IMR-90 (cell line): ENCODE measurements at regions not wholly inside any gene's neighbourhood (a gene's known extent, or its start where the extent isn't known, plus 50 kb on each side); places are given as distances from the start of the nearest gene placed in this dataset.

Source experiments
- ATAC-seq: fragments of 200-7000 bp; cut with Tn5 transposase; 2 replicates; pipeline ENCODE4 v1.9.1; 2020; ENCODE audit warnings: low read depth, mild to moderate bottlenecking, moderate library complexity
- BruUV-seq: library from RNA; stranded (reverse); fragments of 400-500 nt; replicated peaks from 2 replicates; lab custom pipeline; 2021; lab: Mats Ljungman, UMichigan
- CTCF ChIA-PET: fragments of 300-600 bp; formaldehyde crosslinking; extraction: SDS; loops from one replicate; lab custom pipeline; 2021; ENCODE audit warnings: antibody characterized with exemption; lab: Yijun Ruan, JAX
- POLR2A ChIA-PET: fragments of 300-600 bp; sonication (Branson Sonifier 250); formaldehyde crosslinking; loops from one replicate; lab custom pipeline; 2022; ENCODE audit warnings: antibody characterized with exemption; ENCODE audit not compliant: unreplicated experiment; lab: Charles Lee
- DNase-seq: peaks from one replicate; pipeline ENCODE4 v3.0.0; 2013
- H2AFZ ChIP-seq: replicated peaks from 2 replicates; pipeline ENCODE3; 2013; ENCODE audit warnings: low read length, mild to moderate bottlenecking; ENCODE audit not compliant: poor library complexity
- H2AK5ac ChIP-seq: 2 replicates; pipeline ENCODE4 v1.6.1; 2013; ENCODE audit warnings: low read depth, low read length, inconsistent platforms
- H2AK9ac ChIP-seq: replicated peaks from 2 replicates; pipeline ENCODE3; 2013; ENCODE audit warnings: mild to moderate bottlenecking, low read depth, low read length, moderate library complexity; ENCODE audit not compliant: poor library complexity
- H2BK120ac ChIP-seq: 2 replicates; pipeline ENCODE4 v1.6.1; 2013; ENCODE audit warnings: low read depth, low read length, inconsistent platforms
- H2BK15ac ChIP-seq: 3 replicates; pipeline ENCODE4 v1.6.1; 2013; ENCODE audit warnings: low read depth, low read length, inconsistent platforms
- H2BK20ac ChIP-seq: 2 replicates; pipeline ENCODE4 v1.6.1; 2013; ENCODE audit warnings: low read depth, mild to moderate bottlenecking, inconsistent platforms, low read length, moderate library complexity
- H2BK5ac ChIP-seq: 2 replicates; pipeline ENCODE4 v1.6.1; 2013; ENCODE audit warnings: mild to moderate bottlenecking, low read depth, low read length, inconsistent platforms; ENCODE audit not compliant: poor library complexity, severe bottlenecking
- H3K14ac ChIP-seq: replicated peaks from 2 replicates; pipeline ENCODE4 v1.6.1; 2013; ENCODE audit warnings: low read depth, low read length, inconsistent platforms
- H3K18ac ChIP-seq: 2 replicates; pipeline ENCODE4 v1.6.1; 2013; ENCODE audit warnings: low read depth, low read length, control low read depth
- H3K23ac ChIP-seq: 2 replicates; pipeline ENCODE4 v1.6.1; 2013; ENCODE audit warnings: low read depth, low read length, inconsistent platforms
- H3K27ac ChIP-seq: 2 replicates; pipeline ENCODE4 v1.5.1; 2013; ENCODE audit warnings: mild to moderate bottlenecking, control low read depth, low read length; ENCODE audit not compliant: insufficient read depth
- H3K27me3 ChIP-seq: 2 replicates; pipeline ENCODE4 v1.6.1; 2013; ENCODE audit warnings: low read length; ENCODE audit not compliant: control insufficient read depth, insufficient read depth
- H3K36me3 ChIP-seq: 2 replicates; pipeline ENCODE4 v1.6.1; 2013; ENCODE audit warnings: low read length, mixed read lengths; ENCODE audit not compliant: control insufficient read depth, insufficient read depth
- H3K4ac ChIP-seq: 2 replicates; pipeline ENCODE4 v1.6.1; 2013; ENCODE audit warnings: low read depth, low read length, inconsistent platforms
- H3K4me1 ChIP-seq: 2 replicates; pipeline ENCODE4 v1.6.1; 2013; ENCODE audit warnings: low read length, mixed read lengths; ENCODE audit not compliant: control insufficient read depth, insufficient read depth
- H3K4me2 ChIP-seq: 2 replicates; pipeline ENCODE4 v1.6.1; 2013; ENCODE audit warnings: low read depth, mild to moderate bottlenecking, control low read depth, low read length, moderate library complexity
- H3K4me3 ChIP-seq: 2 replicates; pipeline ENCODE4 v1.5.1; 2013; ENCODE audit warnings: low read depth, mild to moderate bottlenecking, control low read depth, low read length, moderate library complexity; ENCODE audit not compliant: insufficient read depth
- H3K56ac ChIP-seq: 2 replicates; pipeline ENCODE4 v1.6.1; 2013; ENCODE audit warnings: low read length, inconsistent platforms; ENCODE audit not compliant: insufficient read depth; ENCODE audit errors: extremely low read depth
- H3K79me1 ChIP-seq, 2 experiments: 2 replicates each; pipeline ENCODE4 v1.6.1; 2013; ENCODE audit warnings: low read length in 2 of 2, inconsistent platforms in 1 of 2, low read depth in 1 of 2
- H3K9ac ChIP-seq: 2 replicates; pipeline ENCODE4 v1.6.1; 2013; ENCODE audit warnings: low read depth, low read length, control low read depth
- H3K9me1 ChIP-seq: 2 replicates; pipeline ENCODE4 v1.6.1; 2013; ENCODE audit warnings: low read length, inconsistent platforms; ENCODE audit not compliant: insufficient read depth
- H3K9me3 ChIP-seq: 2 replicates; pipeline ENCODE4 v1.6.1; 2013; ENCODE audit warnings: low read length; ENCODE audit not compliant: control insufficient read depth, insufficient read depth
- H4K20me1 ChIP-seq: 2 replicates; pipeline ENCODE4 v1.6.1; 2013; ENCODE audit warnings: low read length, inconsistent platforms; ENCODE audit not compliant: insufficient read depth
- H4K5ac ChIP-seq: 2 replicates; pipeline ENCODE4 v1.6.1; 2013; ENCODE audit warnings: mild to moderate bottlenecking, low read depth, low read length, control low read depth
- H4K8ac ChIP-seq, 2 experiments: 2 replicates each; pipeline ENCODE4 v1.6.1; 2013; ENCODE audit warnings: low read depth in 2 of 2, low read length in 2 of 2, control low read depth in 1 of 2, inconsistent platforms in 1 of 2
- H4K91ac ChIP-seq: 2 replicates; pipeline ENCODE4 v1.6.1; 2013; ENCODE audit warnings: low read depth, low read length, inconsistent platforms; ENCODE audit not compliant: insufficient read depth
- BHLHE40 ChIP-seq: fragments of 150-350 bp; IDR thresholded peaks from 2 replicates; pipeline ENCODE4 v1.6.1; 2016; ENCODE audit warnings: mild to moderate bottlenecking, low read depth, low read length
- CEBPB ChIP-seq: IDR thresholded peaks from 2 replicates; pipeline ENCODE4 v1.6.1; 2012; ENCODE audit warnings: low read depth, low read length, improper control_type of control experiment
- CHD1 ChIP-seq: IDR thresholded peaks from 2 replicates; pipeline ENCODE4 v1.6.1; 2012; ENCODE audit warnings: low read depth, low read length, improper control_type of control experiment
- FOS ChIP-seq: fragments of 150-350 bp; IDR thresholded peaks from 2 replicates; pipeline ENCODE4 v1.6.1; 2016; ENCODE audit warnings: low read depth, low read length
- MAFK ChIP-seq: IDR thresholded peaks from 2 replicates; pipeline ENCODE4 v1.6.1; 2012; ENCODE audit warnings: low read depth, low read length, improper control_type of control experiment
- MAZ ChIP-seq: IDR thresholded peaks from 2 replicates; pipeline ENCODE4 v1.6.1; 2012; ENCODE audit warnings: low read depth, mild to moderate bottlenecking, low read length, improper control_type of control experiment, moderate library complexity, borderline replicate concordance
- MXI1 ChIP-seq: IDR thresholded peaks from 2 replicates; pipeline ENCODE4 v1.6.1; 2012; ENCODE audit warnings: low read depth, mild to moderate bottlenecking, low read length, moderate library complexity, borderline replicate concordance
- NFE2L2 ChIP-seq: fragments of 150-350 bp; IDR thresholded peaks from 2 replicates; pipeline ENCODE4 v1.6.1; 2016; ENCODE audit warnings: low read depth, mild to moderate bottlenecking, low read length
- POLR2A ChIP-seq: IDR thresholded peaks from 2 replicates; pipeline ENCODE4 v1.6.1; 2012; ENCODE audit warnings: mild to moderate bottlenecking, low read depth, low read length
- RAD21 ChIP-seq: IDR thresholded peaks from 2 replicates; pipeline ENCODE4 v1.6.1; 2012; ENCODE audit warnings: low read length, improper control_type of control experiment
- RCOR1 ChIP-seq: IDR thresholded peaks from 2 replicates; pipeline ENCODE4 v1.6.1; 2012; ENCODE audit warnings: mild to moderate bottlenecking, low read length, improper control_type of control experiment; ENCODE audit not compliant: insufficient replicate concordance
- RFX5 ChIP-seq: IDR thresholded peaks from 2 replicates; pipeline ENCODE4 v1.8.0; 2012; ENCODE audit warnings: low read depth, mild to moderate bottlenecking, low read length, moderate library complexity
- SMC3 ChIP-seq: fragments of 150-350 bp; IDR thresholded peaks from 2 replicates; pipeline ENCODE4 v1.6.1; 2016; ENCODE audit warnings: low read depth, mild to moderate bottlenecking, antibody characterized with exemption, low read length, moderate library complexity
- WGBS, 2 experiments: methylation state at CpG; one replicate each; pipeline versions ENCODE4 v1.1.5 to v1.1.7; 2013; ENCODE audit warnings: missing lambda C conversion rate in 2 of 2; ENCODE audit not compliant: insufficient read length in 1 of 2; ENCODE audit errors: extremely low coverage in 2 of 2; 5-methylcytosine and 5-hydroxymethylcytosine counted together
- dilution Hi-C: fragments of 300-500 bp; cut with HindIII; formaldehyde crosslinking; loops from one replicate; pipeline ENCODE4 v1.14.3; 2018; ENCODE audit warnings: low sequenced_read_pairs; ENCODE audit not compliant: unreplicated experiment
- in situ Hi-C: fragments of 300-500 bp; cut with MboI; formaldehyde crosslinking; loops from 3 replicates; pipeline ENCODE4 v1.14.3; 2019; ENCODE audit warnings: low sequenced_read_pairs, inconsistent platforms, mixed read lengths
- intact Hi-C: fragments of 100-400 bp; cut with micrococcal nuclease; formaldehyde crosslinking; loops from 2 replicates; pipeline ENCODE4 v1.10.0; 2022
- TF ChIP-seq, protein P1 (sequence below): fragments of 150-350 bp; IDR thresholded peaks from 2 replicates; pipeline ENCODE4 v1.6.1; 2017; ENCODE audit warnings: mild to moderate bottlenecking, antibody characterized with exemption, low read length, low read depth
- TF ChIP-seq, protein P2 (sequence below): fragments of 150-350 bp; IDR thresholded peaks from 2 replicates; pipeline ENCODE4 v1.6.1; 2016; ENCODE audit warnings: low read depth, mild to moderate bottlenecking, low read length, moderate library complexity, borderline replicate concordance
- TF ChIP-seq, protein P3 (sequence below): conservative IDR thresholded peaks from 2 replicates; pipeline ENCODE4 v1.5.1; 2012; ENCODE audit warnings: mild to moderate bottlenecking, low read depth, low read length, improper control_type of control experiment

GRCh38 chr3:177733233-177733632 lies 536.0 kb upstream of the TBL1XR1 start:
- ATAC-seq (peak; percentile 68), DNase-seq (peak; percentile 21)
- POLR2A ChIA-PET, result no interaction called here

More at GRCh38 chr3:177733233-177733632, 536.0 kb upstream of the TBL1XR1 start:
- H3K4me3 ChIP-seq, result no peak overlapping the region
- H4K5ac ChIP-seq, result peak overlapping the region; percentile 90
- peak overlapping the region; percentile 95 for H3K18ac ChIP-seq
- CTCF ChIA-PET, result interaction anchor here (0.7 kb wide), 1 partner anchor 20 kb away, joined by 3 read pairs; no protein-coding TSS in a partner anchor
- peaks cover 3% of the 10 kb centered on the region; the same call in 1 of the 2 replicates for H3K9me1 ChIP-seq
- no peak overlapping the region; the same call in 1 of the 2 replicates for H3K56ac ChIP-seq
- H3K23ac ChIP-seq, result peak overlapping the region; percentile 34; the same call in 1 of the 2 replicates
- H3K9ac ChIP-seq, result no peak overlapping the region
- in situ Hi-C loops (no loop called here), dilution Hi-C loops (no loop called here), intact Hi-C loops (loop anchor here (5.0 kb wide), 1 partner anchor 536 kb away; the partner anchor contains the start of gene TBL1XR1)
- no peaks in the 10 kb centered on the region for H3K79me1 ChIP-seq
- H4K91ac ChIP-seq, result peak overlapping the region; percentile 77; the same call in 1 of the 2 replicates
- H3K14ac ChIP-seq, result peak overlapping the region; percentile 46; the same call in 1 of the 2 replicates
- TF ChIP-seq RCOR1 (no peak), SMC3 (no peak), RAD21 (no peak), RFX5 (no peak), MXI1 (no peak), MAZ (no peak), BHLHE40 (no peak), POLR2A (no peak), NFE2L2 (no peak), MAFK (no peak), CEBPB (no peak), CHD1 (no peak), FOS (no peak)
- TF ChIP-seq, protein P1, sequence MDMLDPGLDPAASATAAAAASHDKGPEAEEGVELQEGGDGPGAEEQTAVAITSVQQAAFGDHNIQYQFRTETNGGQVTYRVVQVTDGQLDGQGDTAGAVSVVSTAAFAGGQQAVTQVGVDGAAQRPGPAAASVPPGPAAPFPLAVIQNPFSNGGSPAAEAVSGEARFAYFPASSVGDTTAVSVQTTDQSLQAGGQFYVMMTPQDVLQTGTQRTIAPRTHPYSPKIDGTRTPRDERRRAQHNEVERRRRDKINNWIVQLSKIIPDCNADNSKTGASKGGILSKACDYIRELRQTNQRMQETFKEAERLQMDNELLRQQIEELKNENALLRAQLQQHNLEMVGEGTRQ, result no peak
- TF ChIP-seq, protein P2, sequence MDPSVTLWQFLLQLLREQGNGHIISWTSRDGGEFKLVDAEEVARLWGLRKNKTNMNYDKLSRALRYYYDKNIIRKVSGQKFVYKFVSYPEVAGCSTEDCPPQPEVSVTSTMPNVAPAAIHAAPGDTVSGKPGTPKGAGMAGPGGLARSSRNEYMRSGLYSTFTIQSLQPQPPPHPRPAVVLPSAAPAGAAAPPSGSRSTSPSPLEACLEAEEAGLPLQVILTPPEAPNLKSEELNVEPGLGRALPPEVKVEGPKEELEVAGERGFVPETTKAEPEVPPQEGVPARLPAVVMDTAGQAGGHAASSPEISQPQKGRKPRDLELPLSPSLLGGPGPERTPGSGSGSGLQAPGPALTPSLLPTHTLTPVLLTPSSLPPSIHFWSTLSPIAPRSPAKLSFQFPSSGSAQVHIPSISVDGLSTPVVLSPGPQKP, result no peak
- TF ChIP-seq, protein P3, sequence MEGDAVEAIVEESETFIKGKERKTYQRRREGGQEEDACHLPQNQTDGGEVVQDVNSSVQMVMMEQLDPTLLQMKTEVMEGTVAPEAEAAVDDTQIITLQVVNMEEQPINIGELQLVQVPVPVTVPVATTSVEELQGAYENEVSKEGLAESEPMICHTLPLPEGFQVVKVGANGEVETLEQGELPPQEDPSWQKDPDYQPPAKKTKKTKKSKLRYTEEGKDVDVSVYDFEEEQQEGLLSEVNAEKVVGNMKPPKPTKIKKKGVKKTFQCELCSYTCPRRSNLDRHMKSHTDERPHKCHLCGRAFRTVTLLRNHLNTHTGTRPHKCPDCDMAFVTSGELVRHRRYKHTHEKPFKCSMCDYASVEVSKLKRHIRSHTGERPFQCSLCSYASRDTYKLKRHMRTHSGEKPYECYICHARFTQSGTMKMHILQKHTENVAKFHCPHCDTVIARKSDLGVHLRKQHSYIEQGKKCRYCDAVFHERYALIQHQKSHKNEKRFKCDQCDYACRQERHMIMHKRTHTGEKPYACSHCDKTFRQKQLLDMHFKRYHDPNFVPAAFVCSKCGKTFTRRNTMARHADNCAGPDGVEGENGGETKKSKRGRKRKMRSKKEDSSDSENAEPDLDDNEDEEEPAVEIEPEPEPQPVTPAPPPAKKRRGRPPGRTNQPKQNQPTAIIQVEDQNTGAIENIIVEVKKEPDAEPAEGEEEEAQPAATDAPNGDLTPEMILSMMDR, result no peak
- peak overlapping the region; percentile 76; the same call in 2 of the 3 replicates for H2BK15ac ChIP-seq
- peak overlapping the region; percentile 79 for H3K4ac ChIP-seq
- BruUV-seq, result no TSS peak
- no peak overlapping the region for H3K4me2 ChIP-seq
- peak overlapping the region; percentile 80 for H2BK120ac ChIP-seq
- peak overlapping the region; percentile 66 for H2BK20ac ChIP-seq
- WGBS, 2 experiments, result no CpG with 5 or more reads among the region's 1 CpG
- peak overlapping the region in 1 of 2 experiments; percentile 46; a peak in 1 of 4 replicates for H4K8ac ChIP-seq
- peak overlapping the region; percentile 56 for H2BK5ac ChIP-seq
- H3K36me3 ChIP-seq, result no peaks in the 10 kb centered on the region
- no peak overlapping the region for H2AK9ac ChIP-seq
- H3K27ac ChIP-seq, result peak overlapping the region; percentile 77; the same call in 1 of the 2 replicates
- peak overlapping the region; percentile 45; the same call in 1 of the 2 replicates for H2AK5ac ChIP-seq
- no peaks in the 10 kb centered on the region for H3K9me3 ChIP-seq
- no peaks in the 10 kb centered on the region for H4K20me1 ChIP-seq
- H3K4me1 ChIP-seq, result peaks cover 9% of the 10 kb centered on the region
- H3K27me3 ChIP-seq, result no peaks in the 10 kb centered on the region
- H2AFZ ChIP-seq, result no peak overlapping the region
